GM23248 (cell line): ENCODE measurements at regions not wholly inside any gene's neighbourhood (a gene's known extent, or its start where the extent isn't known, plus 50 kb on each side); places are given as distances from the start of the nearest gene placed in this dataset.

Source experiments
- EZH2 ChIP-seq: fragments of 200-600 bp; sonication (generic); IDR thresholded peaks from 2 replicates; pipeline ENCODE4 v1.6.1; 2018; ENCODE audit warnings: antibody characterized with exemption, mild to moderate bottlenecking; ENCODE audit not compliant: insufficient read depth, poor library complexity, severe bottlenecking
- EZH2phosphoT487 ChIP-seq: fragments of 200-600 bp; sonication (generic); IDR thresholded peaks from 2 replicates; pipeline ENCODE4 v1.6.1; 2018; ENCODE audit warnings: antibody characterized with exemption, moderate library complexity, mild to moderate bottlenecking, low read depth; ENCODE audit not compliant: insufficient read depth

DNA sequence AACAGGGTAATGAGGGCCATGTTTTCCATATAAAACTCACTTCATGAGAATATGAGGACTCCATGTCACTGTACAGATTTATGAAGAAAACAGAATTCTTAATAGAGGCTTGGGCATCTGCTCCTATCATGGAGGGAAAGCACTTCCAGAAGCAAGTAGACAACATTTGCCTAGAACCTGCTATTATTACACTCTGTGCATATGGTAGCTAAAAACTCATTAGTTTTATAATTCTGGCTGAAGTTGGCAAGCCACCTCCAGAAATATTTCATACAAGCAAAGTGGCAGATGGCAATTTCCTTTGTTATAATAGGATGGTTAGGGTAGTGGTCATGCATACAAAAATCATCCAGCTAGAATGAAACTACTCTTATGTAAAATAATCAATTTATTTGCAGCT, 65.8 kb upstream of the TLK1 start:
- TF ChIP-seq EZH2 (no peak), EZH2phosphoT487 (no peak)
